Head of caudate nucleus (tissue), 42 donors: ENCODE measurements at regions not wholly inside any gene's neighbourhood (a gene's known extent, or its start where the extent isn't known, plus 50 kb on each side); places are given as distances from the start of the nearest gene placed in this dataset.
"Not testable (repeated sequence)": the region's sequence is repeated elsewhere in the genome, so short reads cannot be mapped to it uniquely, and the experiment has no call there.

Experiments
- DNase-seq, 42 donors: peaks; one replicate each; pipeline versions ENCODE4 v3.0.0 to v3.0.0-alpha.2; 2020 to 2021; ENCODE audit warnings: mixed read lengths in 7 of 42
- intact Hi-C: fragments of 100-400 bp; cut with DNase I; formaldehyde crosslinking; loops from one replicate; pipeline ENCODE4 v1.15.0; 2022

GRCh38 chr18:10128921-10129501 is 215.2 kb downstream of the VAPA start:
- intact Hi-C loops, result no loop called here
- no peak for DNase-seq

GRCh38 chr18:10130606-10131005 is 216.8 kb downstream of the VAPA start:
- DNase-seq, result no peak
- intact Hi-C loops, result no loop called here

- intact Hi-C loops, result no loop called here
- DNase-seq, result no peak
These were observed 217.3 kb downstream of the VAPA start for GRCh38 chr18:10131081-10131459.

GRCh38 chr18:10131460-10132395 is 217.9 kb downstream of the VAPA start:
- intact Hi-C loops, result no loop called here
- peak in 15 of 42 donors; percentile 8 to 43 (median 23) for DNase-seq

GRCh38 chr18:10133516-10133915 is 219.7 kb downstream of the VAPA start:
- DNase-seq, result no peak
- intact Hi-C loops, result no loop called here

- no peak for DNase-seq
- intact Hi-C loops, result no loop called here
These were observed 220.4 kb downstream of the VAPA start for GRCh38 chr18:10134204-10134603.

- peak in 1 of 42 donors; percentile 23 for DNase-seq
- intact Hi-C loops, result not testable (repeated sequence)
These were observed 220.9 kb downstream of the VAPA start for GRCh38 chr18:10134749-10135148.

GRCh38 chr18:10135302-10135926 is 221.6 kb downstream of the VAPA start:
- intact Hi-C loops, result no loop called here

GRCh38 chr18:10138719-10139118 is 224.9 kb downstream of the VAPA start:
- intact Hi-C loops, result no loop called here
- DNase-seq, result no peak

More at GRCh38 chr18:10135302-10135926, 221.6 kb downstream of the VAPA start:
- no peak for DNase-seq

- no peak for DNase-seq
These were observed 226.1 kb downstream of the VAPA start for GRCh38 chr18:10139783-10140410.

GRCh38 chr18:10140461-10141282 is 226.9 kb downstream of the VAPA start:
- no peak for DNase-seq
- intact Hi-C loops, result no loop called here

More at GRCh38 chr18:10139783-10140410, 226.1 kb downstream of the VAPA start:
- intact Hi-C loops, result no loop called here

- intact Hi-C loops, result no loop called here
- peak in 2 of 42 donors; percentile 16 to 39 for DNase-seq
These were observed 227.7 kb downstream of the VAPA start for GRCh38 chr18:10141559-10141958.

- peak in 1 of 42 donors; percentile 10 for DNase-seq
- intact Hi-C loops, result no loop called here
These were observed 228.2 kb downstream of the VAPA start for GRCh38 chr18:10142056-10142455.

GRCh38 chr18:10142496-10143160 is 228.8 kb downstream of the VAPA start:
- intact Hi-C loops, result no loop called here
- peak in 6 of 42 donors; percentile 15 to 60 (median 24) for DNase-seq

GRCh38 chr18:10143596-10143995 is 229.8 kb downstream of the VAPA start:
- intact Hi-C loops, result no loop called here
- DNase-seq, result peak in 2 of 42 donors; percentile 17 to 39

GRCh38 chr18:10145546-10145945 is 231.7 kb downstream of the VAPA start:
- peak in 1 of 42 donors; percentile 6 for DNase-seq
- intact Hi-C loops, result no loop called here

GRCh38 chr18:10147226-10147625 is 233.4 kb downstream of the VAPA start:
- peak in 2 of 42 donors; percentile 3 to 35 for DNase-seq
- intact Hi-C loops, result no loop called here

GRCh38 chr18:10147752-10148151 is 233.9 kb downstream of the VAPA start:
- intact Hi-C loops, result no loop called here
- peak in 2 of 42 donors; percentile 11 to 28 for DNase-seq
